ENCODE measurements at regions not wholly inside any gene's neighbourhood (a gene's known extent, or its start where the extent isn't known, plus 50 kb on each side); places are given as distances from the start of the nearest gene placed in this dataset.

- no peak for TF ChIP-seq TARDBP (IDR thresholded peaks at IDR 0.05)
- no peak for TF ChIP-seq SP1 (IDR thresholded peaks at IDR 0.05)
- no peak for TF ChIP-seq BHLHE40 (IDR thresholded peaks at IDR 0.05; ENCODE audit: borderline replicate concordance)
- no peak for TF ChIP-seq NFRKB (IDR thresholded peaks at IDR 0.05)
- no peak for TF ChIP-seq CTBP1 (IDR thresholded peaks at IDR 0.05; ENCODE audit: borderline replicate concordance)
- TF ChIP-seq FOXK2 (IDR thresholded peaks at IDR 0.05) = no peak
- no peak for TF ChIP-seq ZNF384 (IDR thresholded peaks at IDR 0.05)
- TF ChIP-seq SUZ12 (IDR thresholded peaks at IDR 0.05) = no peak
- no peak for TF ChIP-seq FOXM1 (IDR thresholded peaks at IDR 0.05; ENCODE audit: borderline replicate concordance)
- no peak for TF ChIP-seq LEF1 (IDR thresholded peaks at IDR 0.05; ENCODE audit: borderline replicate concordance)
- TF ChIP-seq PKNOX1 (IDR thresholded peaks at IDR 0.05) = no peak
- no peak for TF ChIP-seq ARNT (IDR thresholded peaks at IDR 0.05)
- no peak for TF ChIP-seq ELF4 (IDR thresholded peaks at IDR 0.05)
- TF ChIP-seq FOXA1 (IDR thresholded peaks at IDR 0.05) = no peak
Measured at GRCh38 chr6:4338884-4339283, 203.5 kb upstream of the ECI2 start.

Data from HEK293T (cell line).